IMR-90 (cell line): ENCODE measurements at regions not wholly inside any gene's neighbourhood (a gene's known extent, or its start where the extent isn't known, plus 50 kb on each side); places are given as distances from the start of the nearest gene placed in this dataset.
A peak's percentile ranks its signal among the peaks of the same experiment; 100 is the strongest.

Experiments
- ATAC-seq: fragments of 200-7000 bp; cut with Tn5 transposase; 2 replicates; pipeline ENCODE4 v1.9.1; 2020; ENCODE audit warnings: low read depth, mild to moderate bottlenecking, moderate library complexity
- BruUV-seq: library from RNA; stranded (reverse); fragments of 400-500 nt; replicated peaks from 2 replicates; lab custom pipeline; 2021; lab: Mats Ljungman, UMichigan
- CTCF ChIA-PET: fragments of 300-600 bp; formaldehyde crosslinking; extraction: SDS; loops from one replicate; lab custom pipeline; 2021; ENCODE audit warnings: antibody characterized with exemption; lab: Yijun Ruan, JAX
- POLR2A ChIA-PET: fragments of 300-600 bp; sonication (Branson Sonifier 250); formaldehyde crosslinking; loops from one replicate; lab custom pipeline; 2022; ENCODE audit warnings: antibody characterized with exemption; ENCODE audit not compliant: unreplicated experiment; lab: Charles Lee
- DNase-seq: peaks from one replicate; pipeline ENCODE4 v3.0.0; 2013
- H2AFZ ChIP-seq: replicated peaks from 2 replicates; pipeline ENCODE3; 2013; ENCODE audit warnings: low read length, mild to moderate bottlenecking; ENCODE audit not compliant: poor library complexity
- H2AK5ac ChIP-seq: 2 replicates; pipeline ENCODE4 v1.6.1; 2013; ENCODE audit warnings: low read depth, low read length, inconsistent platforms
- H2AK9ac ChIP-seq: replicated peaks from 2 replicates; pipeline ENCODE3; 2013; ENCODE audit warnings: mild to moderate bottlenecking, low read depth, low read length, moderate library complexity; ENCODE audit not compliant: poor library complexity
- H2BK120ac ChIP-seq: 2 replicates; pipeline ENCODE4 v1.6.1; 2013; ENCODE audit warnings: low read depth, low read length, inconsistent platforms
- H2BK15ac ChIP-seq: 3 replicates; pipeline ENCODE4 v1.6.1; 2013; ENCODE audit warnings: low read depth, low read length, inconsistent platforms
- H2BK20ac ChIP-seq: 2 replicates; pipeline ENCODE4 v1.6.1; 2013; ENCODE audit warnings: low read depth, mild to moderate bottlenecking, inconsistent platforms, low read length, moderate library complexity
- H2BK5ac ChIP-seq: 2 replicates; pipeline ENCODE4 v1.6.1; 2013; ENCODE audit warnings: mild to moderate bottlenecking, low read depth, low read length, inconsistent platforms; ENCODE audit not compliant: poor library complexity, severe bottlenecking
- H3K14ac ChIP-seq: replicated peaks from 2 replicates; pipeline ENCODE4 v1.6.1; 2013; ENCODE audit warnings: low read depth, low read length, inconsistent platforms
- H3K18ac ChIP-seq: 2 replicates; pipeline ENCODE4 v1.6.1; 2013; ENCODE audit warnings: low read depth, low read length, control low read depth
- H3K23ac ChIP-seq: 2 replicates; pipeline ENCODE4 v1.6.1; 2013; ENCODE audit warnings: low read depth, low read length, inconsistent platforms
- H3K27ac ChIP-seq: 2 replicates; pipeline ENCODE4 v1.5.1; 2013; ENCODE audit warnings: mild to moderate bottlenecking, control low read depth, low read length; ENCODE audit not compliant: insufficient read depth
- H3K27me3 ChIP-seq: 2 replicates; pipeline ENCODE4 v1.6.1; 2013; ENCODE audit warnings: low read length; ENCODE audit not compliant: control insufficient read depth, insufficient read depth
- H3K36me3 ChIP-seq: 2 replicates; pipeline ENCODE4 v1.6.1; 2013; ENCODE audit warnings: low read length, mixed read lengths; ENCODE audit not compliant: control insufficient read depth, insufficient read depth
- H3K4ac ChIP-seq: 2 replicates; pipeline ENCODE4 v1.6.1; 2013; ENCODE audit warnings: low read depth, low read length, inconsistent platforms
- H3K4me1 ChIP-seq: 2 replicates; pipeline ENCODE4 v1.6.1; 2013; ENCODE audit warnings: low read length, mixed read lengths; ENCODE audit not compliant: control insufficient read depth, insufficient read depth
- H3K4me2 ChIP-seq: 2 replicates; pipeline ENCODE4 v1.6.1; 2013; ENCODE audit warnings: low read depth, mild to moderate bottlenecking, control low read depth, low read length, moderate library complexity
- H3K4me3 ChIP-seq: 2 replicates; pipeline ENCODE4 v1.5.1; 2013; ENCODE audit warnings: low read depth, mild to moderate bottlenecking, control low read depth, low read length, moderate library complexity; ENCODE audit not compliant: insufficient read depth
- H3K56ac ChIP-seq: 2 replicates; pipeline ENCODE4 v1.6.1; 2013; ENCODE audit warnings: low read length, inconsistent platforms; ENCODE audit not compliant: insufficient read depth; ENCODE audit errors: extremely low read depth
- H3K79me1 ChIP-seq, 2 experiments: 2 replicates each; pipeline ENCODE4 v1.6.1; 2013; ENCODE audit warnings: low read length in 2 of 2, inconsistent platforms in 1 of 2, low read depth in 1 of 2
- H3K9ac ChIP-seq: 2 replicates; pipeline ENCODE4 v1.6.1; 2013; ENCODE audit warnings: low read depth, low read length, control low read depth
- H3K9me1 ChIP-seq: 2 replicates; pipeline ENCODE4 v1.6.1; 2013; ENCODE audit warnings: low read length, inconsistent platforms; ENCODE audit not compliant: insufficient read depth
- H3K9me3 ChIP-seq: 2 replicates; pipeline ENCODE4 v1.6.1; 2013; ENCODE audit warnings: low read length; ENCODE audit not compliant: control insufficient read depth, insufficient read depth
- H4K20me1 ChIP-seq: 2 replicates; pipeline ENCODE4 v1.6.1; 2013; ENCODE audit warnings: low read length, inconsistent platforms; ENCODE audit not compliant: insufficient read depth
- H4K5ac ChIP-seq: 2 replicates; pipeline ENCODE4 v1.6.1; 2013; ENCODE audit warnings: mild to moderate bottlenecking, low read depth, low read length, control low read depth
- H4K8ac ChIP-seq, 2 experiments: 2 replicates each; pipeline ENCODE4 v1.6.1; 2013; ENCODE audit warnings: low read depth in 2 of 2, low read length in 2 of 2, control low read depth in 1 of 2, inconsistent platforms in 1 of 2
- H4K91ac ChIP-seq: 2 replicates; pipeline ENCODE4 v1.6.1; 2013; ENCODE audit warnings: low read depth, low read length, inconsistent platforms; ENCODE audit not compliant: insufficient read depth
- CEBPB ChIP-seq: IDR thresholded peaks from 2 replicates; pipeline ENCODE4 v1.6.1; 2012; ENCODE audit warnings: low read depth, low read length, improper control_type of control experiment
- CHD1 ChIP-seq: IDR thresholded peaks from 2 replicates; pipeline ENCODE4 v1.6.1; 2012; ENCODE audit warnings: low read depth, low read length, improper control_type of control experiment
- FOS ChIP-seq: fragments of 150-350 bp; IDR thresholded peaks from 2 replicates; pipeline ENCODE4 v1.6.1; 2016; ENCODE audit warnings: low read depth, low read length
- MAFK ChIP-seq: IDR thresholded peaks from 2 replicates; pipeline ENCODE4 v1.6.1; 2012; ENCODE audit warnings: low read depth, low read length, improper control_type of control experiment
- MAZ ChIP-seq: IDR thresholded peaks from 2 replicates; pipeline ENCODE4 v1.6.1; 2012; ENCODE audit warnings: low read depth, mild to moderate bottlenecking, low read length, improper control_type of control experiment, moderate library complexity, borderline replicate concordance
- MXI1 ChIP-seq: IDR thresholded peaks from 2 replicates; pipeline ENCODE4 v1.6.1; 2012; ENCODE audit warnings: low read depth, mild to moderate bottlenecking, low read length, moderate library complexity, borderline replicate concordance
- POLR2A ChIP-seq: IDR thresholded peaks from 2 replicates; pipeline ENCODE4 v1.6.1; 2012; ENCODE audit warnings: mild to moderate bottlenecking, low read depth, low read length
- RAD21 ChIP-seq: IDR thresholded peaks from 2 replicates; pipeline ENCODE4 v1.6.1; 2012; ENCODE audit warnings: low read length, improper control_type of control experiment
- RCOR1 ChIP-seq: IDR thresholded peaks from 2 replicates; pipeline ENCODE4 v1.6.1; 2012; ENCODE audit warnings: mild to moderate bottlenecking, low read length, improper control_type of control experiment; ENCODE audit not compliant: insufficient replicate concordance
- RFX5 ChIP-seq: IDR thresholded peaks from 2 replicates; pipeline ENCODE4 v1.8.0; 2012; ENCODE audit warnings: low read depth, mild to moderate bottlenecking, low read length, moderate library complexity
- SMC3 ChIP-seq: fragments of 150-350 bp; IDR thresholded peaks from 2 replicates; pipeline ENCODE4 v1.6.1; 2016; ENCODE audit warnings: low read depth, mild to moderate bottlenecking, antibody characterized with exemption, low read length, moderate library complexity
- WGBS, 2 experiments: methylation state at CpG; one replicate each; pipeline versions ENCODE4 v1.1.5 to v1.1.7; 2013; ENCODE audit warnings: missing lambda C conversion rate in 2 of 2; ENCODE audit not compliant: insufficient read length in 1 of 2; ENCODE audit errors: extremely low coverage in 2 of 2; 5-methylcytosine and 5-hydroxymethylcytosine counted together
- dilution Hi-C: fragments of 300-500 bp; cut with HindIII; formaldehyde crosslinking; loops from one replicate; pipeline ENCODE4 v1.14.3; 2018; ENCODE audit warnings: low sequenced_read_pairs; ENCODE audit not compliant: unreplicated experiment
- in situ Hi-C: fragments of 300-500 bp; cut with MboI; formaldehyde crosslinking; loops from 3 replicates; pipeline ENCODE4 v1.14.3; 2019; ENCODE audit warnings: low sequenced_read_pairs, inconsistent platforms, mixed read lengths
- intact Hi-C: fragments of 100-400 bp; cut with micrococcal nuclease; formaldehyde crosslinking; loops from 2 replicates; pipeline ENCODE4 v1.10.0; 2022
- TF ChIP-seq, protein P1 (sequence below): fragments of 150-350 bp; IDR thresholded peaks from 2 replicates; pipeline ENCODE4 v1.6.1; 2017; ENCODE audit warnings: mild to moderate bottlenecking, antibody characterized with exemption, low read length, low read depth

DNA sequence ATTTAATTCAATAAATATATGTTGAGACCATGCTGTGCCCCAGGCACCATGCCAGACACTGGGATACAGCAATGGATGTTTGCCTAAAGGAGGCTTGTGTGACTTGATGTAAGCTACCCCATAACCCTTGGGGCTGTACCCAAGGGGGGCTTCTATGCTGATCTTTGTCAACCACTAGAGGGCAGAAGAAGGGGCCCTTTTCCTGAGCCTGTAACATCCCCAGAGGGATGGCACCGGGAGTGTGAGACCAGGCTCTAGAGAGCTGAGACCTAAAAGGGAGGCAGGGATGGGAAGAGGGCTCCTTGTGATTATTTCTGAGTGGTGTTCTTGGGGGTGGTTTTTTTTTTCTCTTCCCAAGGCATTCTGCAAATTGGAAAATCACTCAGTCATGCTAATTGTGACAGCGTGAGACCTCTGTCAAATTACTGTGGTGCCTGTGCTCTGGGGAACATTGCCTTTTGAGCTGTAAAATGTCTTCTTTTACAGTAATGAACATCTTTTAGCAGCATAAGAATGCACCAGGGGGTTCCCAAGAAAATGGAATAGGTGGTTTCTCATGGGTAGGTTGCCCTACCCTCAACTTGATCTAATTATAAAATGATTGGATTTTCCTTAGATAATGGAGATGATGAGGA lies 138.7 kb upstream of the SLC24A3 start:
- no peak for ATAC-seq
- dilution Hi-C loops, result no loop called here

More for the DNA sequence above, 138.7 kb upstream of the SLC24A3 start:
- H2BK120ac ChIP-seq, result no peak overlapping the region
- H3K14ac ChIP-seq, result no peak overlapping the region
- H3K9me3 ChIP-seq, result peaks cover 17% of the 10 kb centered on the region
- peak overlapping the region; percentile 14 for H2AFZ ChIP-seq
- TF ChIP-seq POLR2A, result no peak
- no peak for TF ChIP-seq MAZ
- TF ChIP-seq CEBPB, result no peak
- no peak for TF ChIP-seq RAD21
- TF ChIP-seq FOS, result no peak
- TF ChIP-seq CHD1, result no peak
- no peak for TF ChIP-seq SMC3
- TF ChIP-seq RFX5, result no peak
- TF ChIP-seq, protein P1, sequence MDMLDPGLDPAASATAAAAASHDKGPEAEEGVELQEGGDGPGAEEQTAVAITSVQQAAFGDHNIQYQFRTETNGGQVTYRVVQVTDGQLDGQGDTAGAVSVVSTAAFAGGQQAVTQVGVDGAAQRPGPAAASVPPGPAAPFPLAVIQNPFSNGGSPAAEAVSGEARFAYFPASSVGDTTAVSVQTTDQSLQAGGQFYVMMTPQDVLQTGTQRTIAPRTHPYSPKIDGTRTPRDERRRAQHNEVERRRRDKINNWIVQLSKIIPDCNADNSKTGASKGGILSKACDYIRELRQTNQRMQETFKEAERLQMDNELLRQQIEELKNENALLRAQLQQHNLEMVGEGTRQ, result no peak
- TF ChIP-seq MXI1, result no peak
- no peak for TF ChIP-seq MAFK
- no peak for TF ChIP-seq RCOR1
- no peak overlapping the region for H3K4me3 ChIP-seq
- no peak overlapping the region for H2BK20ac ChIP-seq
- H3K27ac ChIP-seq, result no peak overlapping the region
- H3K4me1 ChIP-seq, result no peaks in the 10 kb centered on the region
- no peak overlapping the region for H4K5ac ChIP-seq
- no peak overlapping the region for H2BK5ac ChIP-seq
- no peak overlapping the region for H4K91ac ChIP-seq
- no peaks in the 10 kb centered on the region for H3K27me3 ChIP-seq
- H3K4ac ChIP-seq, result no peak overlapping the region
- no CpG with 5 or more reads among the region's 2 CpGs for WGBS, 2 experiments
- no peak overlapping the region for H4K8ac ChIP-seq
- H3K56ac ChIP-seq, result no peak overlapping the region
- no peak for DNase-seq
- ChIA-PET POLR2A (no interaction called here), CTCF (interaction anchor here (1.0 kb wide), 1 partner anchor 441 kb away, joined by 3 read pairs; no protein-coding TSS in a partner anchor)
- H3K9ac ChIP-seq, result no peak overlapping the region
- no peak overlapping the region for H2BK15ac ChIP-seq
- no peaks in the 10 kb centered on the region for H3K79me1 ChIP-seq
- no peak overlapping the region for H2AK9ac ChIP-seq
- in situ Hi-C loops, result no loop called here
- H3K18ac ChIP-seq, result no peak overlapping the region
- H3K36me3 ChIP-seq, result no peaks in the 10 kb centered on the region
- H2AK5ac ChIP-seq, result no peak overlapping the region
- no peak overlapping the region for H3K4me2 ChIP-seq
- intact Hi-C loops, result no loop called here
- BruUV-seq, result no TSS peak
- H3K23ac ChIP-seq, result no peak overlapping the region
- H4K20me1 ChIP-seq, result no peaks in the 10 kb centered on the region
- H3K9me1 ChIP-seq, result no peaks in the 10 kb centered on the region
